Transverse colon (tissue), 4 donors: ENCODE measurements at regions not wholly inside any gene's neighbourhood (a gene's known extent, or its start where the extent isn't known, plus 50 kb on each side); places are given as distances from the start of the nearest gene placed in this dataset.

ENCODE experiments used
- DNase-seq: peaks from one replicate; pipeline ENCODE4 v3.0.0-alpha.2; 2019
- H3K27ac ChIP-seq, 4 donors: fragments of 200-600 bp; sonication (generic); 2 replicates each; pipeline ENCODE4 v1.5.1; 2016 to 2018; ENCODE audit warnings: inconsistent platforms in 4 of 4
- H3K27me3 ChIP-seq: fragments of 200-600 bp; sonication (generic); 2 replicates; pipeline ENCODE4 v1.5.1; 2017; ENCODE audit warnings: inconsistent platforms
- H3K36me3 ChIP-seq, 4 donors: fragments of 200-600 bp; sonication (generic); 2 replicates each; pipeline ENCODE4 v1.5.1; 2017 to 2019; ENCODE audit warnings: inconsistent platforms in 4 of 4
- H3K4me1 ChIP-seq, 4 donors: fragments of 200-600 bp; sonication (generic); 2 replicates each; pipeline ENCODE4 v1.5.1; 2017 to 2020; ENCODE audit warnings: inconsistent platforms in 4 of 4
- H3K4me3 ChIP-seq, 4 donors: fragments of 200-600 bp; sonication (generic); 1 replicate in 1 of 4; 2 replicates in 3 of 4; pipeline versions ENCODE4 v1.5.1 to v1.6.1; 2017 to 2019; ENCODE audit warnings: inconsistent platforms in 4 of 4
- H3K9me3 ChIP-seq, 2 donors: fragments of 200-600 bp; sonication (generic); 2 replicates each; pipeline ENCODE4 v1.5.1; 2017 to 2019; ENCODE audit warnings: inconsistent platforms in 2 of 2
- CTCF ChIP-seq, 5 experiments: fragments of 200-600 bp in 3 of 5; fragments of 450-650 bp in 2 of 5; sonication (generic) in 3 of 5; IDR thresholded peaks; 1 replicate in 2 of 5; 2 replicates in 3 of 5; pipeline ENCODE4 v1.5.1; 2016 to 2017; ENCODE audit warnings: antibody characterized with exemption in 5 of 5, inconsistent platforms in 3 of 5, mild to moderate bottlenecking in 2 of 5, moderate library complexity in 1 of 5
- EP300 ChIP-seq: sonication (generic); formaldehyde crosslinking; IDR thresholded peaks from one replicate; pipeline ENCODE4 v1.6.1; 2017; ENCODE audit warnings: antibody characterized with exemption, low read depth
- POLR2A ChIP-seq: fragments of 450-650 bp; IDR thresholded peaks from one replicate; pipeline ENCODE4 v1.6.1; 2016; ENCODE audit warnings: antibody characterized with exemption, mild to moderate bottlenecking, moderate library complexity
- POLR2AphosphoS5 ChIP-seq, 3 donors: sonication (generic); formaldehyde crosslinking; IDR thresholded peaks; one replicate each; pipeline ENCODE4 v1.6.1; 2016; ENCODE audit warnings: antibody characterized with exemption in 3 of 3
- WGBS, 2 donors: methylation state at CpG; one replicate each; pipeline ENCODE4 v1.1.5; 2018; ENCODE audit warnings: low coverage in 1 of 2; 5-methylcytosine and 5-hydroxymethylcytosine counted together
- in situ Hi-C, 4 donors: fragments of 200-750 bp; cut with MboI; loops; one replicate each; pipeline versions ENCODE4 v1.15.0 to v1.15.1; 2017; ENCODE audit warnings: low sequenced_read_pairs in 3 of 4, low pct_ligation_motif_present in 1 of 4, low pct_unique_long_range_greater_than_20kb in 1 of 4
- intact Hi-C: fragments of 100-400 bp; cut with DNase I; formaldehyde crosslinking; loops from one replicate; pipeline ENCODE4 v1.15.1; 2023; ENCODE audit warnings: low total_unique reads

- in situ Hi-C loops = loop anchor here in 1 of 4 donors (25.0 kb wide), 1 partner anchor 96 kb away; no protein-coding TSS in a partner anchor
- no peaks in the 10 kb centered on the region for H3K27me3 ChIP-seq
- no peaks in the 10 kb centered on the region for H3K4me1 ChIP-seq
- no peak for TF ChIP-seq EP300
- TF ChIP-seq POLR2AphosphoS5 (IDR thresholded peaks at IDR 0.05) = no peak
- no peak for TF ChIP-seq CTCF (IDR thresholded peaks at IDR 0.05)
- H3K36me3 ChIP-seq = no peaks in the 10 kb centered on the region
- no peak for DNase-seq
- H3K27ac ChIP-seq = no peak overlapping the region
- intact Hi-C loops = no loop called here
- no peaks in the 10 kb centered on the region for H3K9me3 ChIP-seq
- H3K4me3 ChIP-seq = no peak overlapping the region
Measured at GRCh38 chr7:81607987-81608386, 161.9 kb downstream of the HGF start.

- Histone ChIP-seq H3K27ac (no peak overlapping the region), H3K27me3 (no peaks in the 10 kb centered on the region), H3K9me3 (no peaks in the 10 kb centered on the region), H3K4me3 (no peak overlapping the region), H3K4me1 (no peaks in the 10 kb centered on the region), H3K36me3 (no peaks in the 10 kb centered on the region)
- in situ Hi-C loops = loop anchor here in 1 of 4 donors (25.0 kb wide), 1 partner anchor 94 kb away; no protein-coding TSS in a partner anchor
- intact Hi-C loops = no loop called here
- TF ChIP-seq POLR2AphosphoS5 (IDR thresholded peaks at IDR 0.05) (no peak), EP300 (no peak), POLR2A (no peak), CTCF (IDR thresholded peaks at IDR 0.05) (no peak)
- 63 to 66% methylated on average over 3 of the region's 3 CpGs for WGBS, 2 donors
- DNase-seq = no peak
Measured at GRCh38 chr7:81606078-81606863, 163.6 kb downstream of the HGF start.

DNA sequence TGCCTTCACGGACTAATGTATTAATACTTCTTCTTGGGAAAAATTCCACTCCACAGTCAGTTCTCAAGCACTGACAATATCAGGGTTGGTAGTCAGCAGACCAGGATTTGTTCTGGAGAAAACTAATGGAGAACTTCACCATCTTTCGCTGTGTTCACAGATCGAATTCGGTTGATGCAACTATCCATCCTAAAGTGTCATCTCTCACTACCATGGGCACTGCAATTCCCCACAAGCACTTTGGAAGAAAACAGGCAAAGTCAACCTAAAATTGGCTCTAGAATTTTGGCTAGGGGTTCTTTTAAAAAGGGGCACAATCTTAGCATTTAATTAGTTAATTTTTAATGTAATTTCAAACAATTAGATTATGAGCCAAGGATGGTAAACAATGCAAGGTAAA is 164.4 kb downstream of the HGF start:
- Histone ChIP-seq H3K4me1 (no peaks in the 10 kb centered on the region), H3K27me3 (no peaks in the 10 kb centered on the region), H3K9me3 (no peaks in the 10 kb centered on the region), H3K27ac (no peak overlapping the region), H3K36me3 (no peaks in the 10 kb centered on the region), H3K4me3 (no peak overlapping the region)
- no peak for TF ChIP-seq POLR2A
- WGBS, 2 donors = 91 to 92% methylated on average over 4 of the region's 4 CpGs
- DNase-seq = no peak
- intact Hi-C loops (no loop called here), in situ Hi-C loops (loop anchor here in 1 of 4 donors (25.0 kb wide), 1 partner anchor 93 kb away; no protein-coding TSS in a partner anchor)

- H3K27ac ChIP-seq = no peak overlapping the region
- no peak overlapping the region for H3K4me3 ChIP-seq
- H3K36me3 ChIP-seq = no peaks in the 10 kb centered on the region
- in situ Hi-C loops = loop anchor here in 1 of 4 donors (25.0 kb wide), 1 partner anchor 92 kb away; no protein-coding TSS in a partner anchor
- intact Hi-C loops = no loop called here
- no peak for TF ChIP-seq POLR2A
- no peak for TF ChIP-seq EP300
- TF ChIP-seq POLR2AphosphoS5 (IDR thresholded peaks at IDR 0.05) = no peak
- TF ChIP-seq CTCF (IDR thresholded peaks at IDR 0.05) = no peak
- H3K9me3 ChIP-seq = no peaks in the 10 kb centered on the region
- 76 to 87% methylated on average over 2 of the region's 2 CpGs for WGBS, 2 donors
- no peaks in the 10 kb centered on the region for H3K4me1 ChIP-seq
- no peaks in the 10 kb centered on the region for H3K27me3 ChIP-seq
- DNase-seq = no peak
Measured at GRCh38 chr7:81604808-81605174, 165.1 kb downstream of the HGF start.
